ENCODE measurements at regions not wholly inside any gene's neighbourhood (a gene's known extent, or its start where the extent isn't known, plus 50 kb on each side); places are given as distances from the start of the nearest gene placed in this dataset.
A peak's percentile ranks its signal among the peaks of the same experiment; 100 is the strongest.
"Not testable (repeated sequence)": the region's sequence is repeated elsewhere in the genome, so short reads cannot be mapped to it uniquely, and the experiment has no call there.

DNA sequence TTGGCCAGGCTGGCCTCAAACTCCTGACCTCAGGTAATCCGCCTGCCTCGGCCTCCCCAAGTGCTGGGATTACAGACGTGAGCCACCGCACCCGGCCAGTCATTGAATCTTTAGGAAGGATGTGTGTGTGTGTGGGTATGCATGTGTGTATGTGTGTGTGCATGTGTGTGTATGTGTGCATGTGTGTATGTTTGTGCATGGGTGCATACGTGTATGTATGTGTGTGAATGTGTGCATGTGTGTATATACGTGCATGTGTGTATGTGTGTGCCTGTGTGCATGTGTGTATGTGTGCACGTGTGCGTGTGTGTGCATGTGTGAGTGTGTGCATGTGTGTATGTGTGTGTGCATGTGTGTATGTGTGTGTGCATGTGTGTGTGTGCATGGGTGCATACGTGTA, 120.1 kb upstream of the SHH start:
- DNase-seq, result not testable (repeated sequence)

DNA sequence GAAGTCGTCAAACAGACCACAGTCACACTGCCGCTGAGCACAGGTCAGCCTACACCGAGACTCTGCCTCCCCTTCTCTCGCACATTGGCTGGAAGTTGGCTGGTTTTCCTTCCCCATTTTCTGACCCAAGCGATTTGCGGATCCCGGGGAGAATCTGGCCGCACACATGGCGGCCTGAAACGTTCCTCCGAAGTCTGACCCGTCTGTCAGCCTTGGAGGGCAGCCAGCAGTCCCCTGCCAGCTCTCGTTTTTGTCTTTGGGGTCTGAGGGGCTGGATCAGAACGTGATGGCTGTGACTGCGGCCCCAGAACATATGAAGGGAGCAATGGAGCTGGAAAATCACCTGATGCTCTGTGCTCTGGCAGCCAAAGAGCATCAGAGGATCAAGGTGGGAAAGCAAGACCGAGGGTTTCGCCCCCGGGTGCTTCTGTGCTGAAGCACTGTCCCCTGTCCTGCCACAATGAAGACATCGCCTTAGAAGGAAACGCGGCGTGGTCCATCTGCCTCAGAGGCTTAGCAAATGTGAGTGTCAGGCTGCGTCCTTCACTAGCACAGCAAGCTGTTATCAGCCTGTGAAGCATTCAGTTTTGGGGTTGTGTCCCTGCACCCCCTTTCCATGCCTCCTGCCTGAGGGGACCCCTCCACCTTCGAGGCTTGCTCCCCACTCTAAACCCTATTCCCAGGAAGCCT, 119.3 kb upstream of the SHH start:
- no peak for DNase-seq

- no peak for DNase-seq
Observed at GRCh38 chr7:155930527-155930926, 118.3 kb upstream of the SHH start.

DNA sequence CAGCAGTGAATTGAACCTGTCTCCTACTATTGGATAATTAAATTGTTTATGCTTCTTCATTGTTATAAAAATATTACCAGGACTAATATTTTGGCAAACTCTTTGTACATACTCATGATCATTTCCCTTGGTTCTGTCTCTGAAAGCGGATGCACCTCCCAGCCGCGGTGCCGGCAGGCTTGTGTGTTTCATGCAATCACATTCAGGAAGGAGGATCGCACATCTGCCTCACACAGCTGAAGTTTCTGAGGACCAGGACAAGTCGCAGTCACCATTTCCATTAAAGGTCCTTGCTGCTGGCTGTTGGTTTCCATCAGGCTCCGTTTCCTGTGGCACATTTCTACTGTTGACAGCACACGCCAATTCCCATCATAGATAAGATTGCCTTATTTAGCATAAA, 117.8 kb upstream of the SHH start:
- no peak for DNase-seq

DNA sequence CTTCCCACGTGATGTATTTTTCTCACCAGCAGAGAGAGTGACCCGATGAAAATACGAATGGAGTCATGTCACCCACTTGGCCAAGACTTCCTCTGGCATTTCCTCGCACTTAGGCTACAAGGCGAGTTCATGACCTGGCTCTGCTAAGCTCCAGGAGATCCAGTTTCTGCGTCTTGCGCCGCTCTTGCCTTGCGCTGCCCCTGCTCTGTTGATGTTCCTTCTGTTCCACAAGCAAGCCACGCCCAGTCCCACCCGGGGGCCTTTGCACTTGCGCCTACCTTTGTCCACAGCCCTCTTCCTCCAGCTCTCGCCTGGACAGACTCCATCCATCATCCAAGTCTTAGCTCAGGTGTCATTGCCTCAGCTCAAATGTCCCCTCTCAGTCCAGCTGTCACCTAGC, 116.3 kb upstream of the SHH start:
- DNase-seq, result no peak

- no peak for DNase-seq
Observed at GRCh38 chr7:155927905-155928304, 115.6 kb upstream of the SHH start.

DNA sequence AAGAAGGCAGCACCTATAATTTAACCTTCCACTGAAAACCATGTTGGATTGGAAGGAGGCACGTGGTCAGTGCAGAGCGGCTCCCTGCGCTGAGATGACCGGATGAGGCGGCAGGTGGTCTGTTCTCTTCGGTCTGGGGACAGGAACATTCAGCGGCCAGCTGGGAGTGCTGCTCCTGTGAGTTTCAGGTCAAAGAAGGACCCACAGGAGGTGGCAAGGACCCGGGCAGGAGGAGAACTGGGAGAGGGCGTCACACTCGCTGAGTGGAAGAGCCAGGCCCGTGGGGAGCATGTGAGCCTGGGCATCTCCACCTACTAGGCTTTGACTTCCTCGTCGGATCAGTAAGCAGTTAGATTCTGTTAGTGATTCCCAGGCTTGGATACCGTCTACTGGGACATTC, 113.4 kb upstream of the SHH start:
- DNase-seq, result no peak

DNA sequence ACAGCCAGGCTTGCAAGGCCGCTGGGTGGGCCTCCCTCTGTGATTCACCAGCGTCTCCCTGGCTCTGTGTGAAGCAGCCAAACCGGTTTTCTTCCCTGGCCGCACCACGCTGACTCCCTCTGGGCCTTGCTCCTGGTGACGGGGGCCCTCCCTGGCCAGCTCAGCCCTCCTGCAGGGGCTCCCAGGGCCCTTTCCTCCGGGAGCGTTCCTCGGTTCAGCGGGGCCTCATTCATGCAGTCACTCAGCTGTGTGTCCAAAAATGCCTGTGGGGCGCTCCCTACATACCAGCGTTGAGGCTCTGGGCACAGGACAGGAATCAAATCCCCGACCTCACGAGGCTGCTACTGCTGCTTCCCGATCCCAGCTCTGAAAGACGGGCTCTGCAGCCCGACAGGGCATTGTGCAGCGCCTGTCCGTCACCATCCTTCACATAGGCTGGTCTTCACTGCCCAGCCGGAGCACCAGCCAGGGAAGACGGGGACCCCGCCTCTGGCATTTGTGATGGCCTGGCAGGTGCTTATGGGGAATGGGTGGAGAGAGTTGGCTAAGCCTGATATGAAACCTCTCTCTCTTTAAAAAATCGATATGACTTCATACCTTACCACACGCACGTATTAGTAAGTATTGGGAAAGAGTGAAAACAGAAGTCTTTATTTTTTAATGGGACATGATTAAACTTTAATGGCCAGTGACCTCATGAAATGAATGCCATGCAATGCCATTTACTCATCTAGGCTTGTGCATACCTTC, 110.0 kb upstream of the SHH start:
- no peak for DNase-seq

DNA sequence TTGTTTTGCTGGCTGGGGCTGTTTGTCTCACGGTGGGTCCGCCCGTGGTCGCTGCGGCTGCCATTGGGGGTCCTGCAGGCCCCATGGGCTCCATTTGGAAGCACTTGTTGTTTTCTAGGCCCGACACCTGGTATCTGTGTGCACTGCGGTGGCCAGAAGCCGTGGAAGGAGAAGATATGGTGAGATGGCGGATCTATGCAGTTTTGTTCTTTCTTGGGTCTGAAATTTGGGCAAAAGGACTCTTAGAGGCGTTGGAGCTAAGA, 109.5 kb upstream of the SHH start:
- DNase-seq, result no peak

GRCh38 chr7:155921086-155921803, 109.0 kb upstream of the SHH start:
- no peak for DNase-seq

- no peak for DNase-seq
Observed at GRCh38 chr7:155920068-155920461, 107.8 kb upstream of the SHH start.

GRCh38 chr7:155919391-155920067, 107.3 kb upstream of the SHH start:
- peak; percentile 48 for DNase-seq

DNA sequence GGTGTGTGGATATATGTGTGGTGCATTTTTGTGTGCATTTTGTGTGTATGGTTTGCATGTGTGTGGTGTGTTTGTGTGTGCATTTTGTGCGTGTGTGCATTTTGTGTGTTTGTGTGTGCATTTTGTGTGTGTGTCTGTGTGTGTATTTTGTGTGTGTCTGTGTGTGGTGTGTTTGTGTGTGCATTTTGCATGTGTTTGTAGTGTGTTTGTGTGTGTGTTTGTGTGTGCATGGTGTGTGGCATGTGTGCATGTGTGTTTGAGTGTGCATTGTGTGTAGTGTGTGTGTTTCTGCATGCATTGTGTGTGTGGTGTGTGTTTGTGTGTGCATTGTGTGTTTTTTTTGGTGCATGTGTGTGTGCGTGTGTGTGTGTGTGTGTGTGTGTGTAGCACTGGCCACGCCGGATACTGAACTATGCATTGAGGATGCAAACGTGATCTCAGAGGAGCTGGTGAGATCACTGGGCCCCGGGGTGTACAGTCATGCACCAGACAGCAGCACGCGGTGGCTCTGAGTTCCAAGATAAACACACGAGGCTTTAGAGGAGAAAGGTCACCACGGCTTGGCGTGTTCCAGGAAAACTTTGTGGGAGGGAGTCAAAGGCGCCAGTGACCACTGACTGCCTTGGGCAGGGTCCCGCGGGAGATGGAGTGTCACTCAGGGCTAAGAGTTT, 106.6 kb upstream of the SHH start:
- DNase-seq, result peak; percentile 92

DNA sequence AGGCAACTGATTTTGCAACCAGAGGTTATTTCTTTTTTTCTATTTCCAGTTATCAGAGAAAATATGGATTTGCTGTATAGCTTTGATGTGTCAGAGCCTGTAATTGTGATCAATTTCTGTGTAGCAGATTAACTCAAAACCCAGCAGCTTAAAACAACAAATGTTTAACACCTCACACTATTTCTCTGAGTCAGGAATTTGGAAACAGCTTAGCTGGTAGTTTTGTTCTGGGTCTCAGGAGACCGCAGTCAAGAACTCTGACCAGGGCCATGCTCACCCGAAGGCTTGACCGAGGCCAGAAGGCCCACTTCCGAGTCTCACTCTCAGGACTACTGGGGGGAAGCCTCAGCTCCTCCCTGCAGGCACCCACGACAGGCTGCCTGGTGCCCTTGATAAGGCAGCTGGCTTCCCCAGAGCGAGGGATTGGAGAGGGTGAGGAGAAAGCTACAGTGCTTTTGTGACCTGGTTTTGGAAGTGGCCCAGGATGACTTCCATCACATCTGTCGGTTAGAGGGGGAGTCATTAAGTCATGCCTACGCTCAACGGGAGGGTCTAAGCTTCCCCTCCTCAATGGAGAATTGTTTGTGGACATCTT, 105.7 kb upstream of the SHH start:
- DNase-seq, result no peak

DNA sequence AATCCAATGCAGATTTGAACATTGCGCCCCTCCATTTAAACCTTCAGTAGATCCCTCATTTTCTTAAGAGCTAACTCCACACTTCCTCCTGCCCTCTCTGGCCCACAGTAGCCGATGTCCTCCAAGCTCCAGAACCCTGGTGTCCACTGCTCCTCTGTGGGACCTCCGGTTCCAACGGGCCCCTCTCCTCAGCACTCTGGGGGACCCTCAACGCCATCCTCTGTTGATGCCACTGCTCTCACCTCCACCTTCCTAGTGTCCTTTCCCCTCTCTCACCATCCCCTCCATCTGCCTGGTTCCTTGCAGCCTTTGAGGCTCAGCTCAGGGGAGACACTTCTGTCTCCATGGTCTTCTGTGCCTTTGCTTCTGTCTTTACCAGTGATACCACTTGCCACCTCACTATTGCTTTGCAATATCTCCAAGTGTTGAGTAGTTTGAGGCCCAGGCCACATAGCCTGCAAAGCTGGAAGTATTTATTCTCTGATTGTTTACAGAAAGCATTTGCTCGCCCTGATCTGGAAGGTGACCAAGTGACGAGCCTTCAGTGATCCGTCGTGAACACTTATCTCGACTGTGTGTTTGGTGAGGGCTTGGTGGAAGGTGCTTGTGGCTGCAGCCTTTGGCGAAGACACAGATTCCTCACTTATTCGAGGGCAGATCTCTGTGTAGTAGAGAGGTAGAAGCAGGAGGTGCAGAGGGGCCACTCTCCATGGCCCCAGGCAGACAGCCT, 104.8 kb upstream of the SHH start:
- no peak for DNase-seq

GRCh38 chr7:155914341-155914740, 102.1 kb upstream of the SHH start:
- DNase-seq, result no peak

DNA sequence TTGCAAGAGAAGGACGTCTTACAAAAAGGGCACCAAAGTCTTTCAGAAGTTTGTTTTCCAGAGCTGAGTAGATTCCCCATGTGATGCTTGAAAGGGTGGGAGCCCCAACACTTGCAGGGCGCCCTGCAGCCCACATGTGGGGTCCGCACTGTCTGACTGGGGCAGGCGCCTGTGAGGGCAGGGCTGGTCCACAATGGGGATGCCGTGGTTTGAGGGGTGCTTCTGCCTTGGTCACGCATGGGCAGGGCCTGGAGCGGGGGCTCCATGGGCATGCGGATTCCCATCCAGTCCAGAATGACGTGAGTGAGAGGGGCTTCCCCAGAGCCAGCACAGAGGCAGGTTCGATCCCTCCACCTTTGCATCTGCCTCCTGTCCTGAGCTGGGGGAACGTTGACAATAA, 101.5 kb upstream of the SHH start:
- no peak for DNase-seq

GRCh38 chr7:155913291-155913690, 101.0 kb upstream of the SHH start:
- no peak for DNase-seq

DNA sequence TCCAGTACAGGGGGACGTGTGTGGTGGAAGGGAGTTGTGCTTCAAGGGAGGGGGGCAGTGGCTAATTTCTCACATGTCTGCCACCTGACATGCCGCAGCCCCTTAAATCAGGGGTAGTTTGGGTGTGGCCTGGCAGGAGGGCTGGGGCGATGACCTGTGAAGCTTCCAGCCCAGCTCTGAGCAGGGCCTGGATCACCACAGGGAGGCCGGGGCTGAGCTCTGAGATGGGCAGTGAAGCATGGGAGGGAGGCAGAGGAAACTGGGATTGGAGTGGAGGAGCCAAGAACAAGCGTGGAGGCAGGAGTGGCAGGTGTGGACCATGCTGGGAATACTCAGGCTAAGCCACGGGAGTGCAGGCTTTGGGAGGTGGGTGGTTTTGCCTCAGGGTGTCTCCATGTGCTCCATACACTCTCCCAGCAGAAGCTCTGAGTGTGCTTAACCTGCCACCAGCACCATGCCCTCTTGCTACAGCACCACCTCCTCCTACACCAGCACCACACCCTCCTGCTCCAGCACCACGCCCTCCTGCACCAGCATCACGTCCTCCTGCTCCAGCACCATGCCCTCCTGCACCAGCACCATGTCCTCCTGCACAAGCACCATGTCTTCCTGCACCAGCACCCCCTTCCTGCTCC, 99.3 kb upstream of the SHH start:
- no peak for DNase-seq

DNA sequence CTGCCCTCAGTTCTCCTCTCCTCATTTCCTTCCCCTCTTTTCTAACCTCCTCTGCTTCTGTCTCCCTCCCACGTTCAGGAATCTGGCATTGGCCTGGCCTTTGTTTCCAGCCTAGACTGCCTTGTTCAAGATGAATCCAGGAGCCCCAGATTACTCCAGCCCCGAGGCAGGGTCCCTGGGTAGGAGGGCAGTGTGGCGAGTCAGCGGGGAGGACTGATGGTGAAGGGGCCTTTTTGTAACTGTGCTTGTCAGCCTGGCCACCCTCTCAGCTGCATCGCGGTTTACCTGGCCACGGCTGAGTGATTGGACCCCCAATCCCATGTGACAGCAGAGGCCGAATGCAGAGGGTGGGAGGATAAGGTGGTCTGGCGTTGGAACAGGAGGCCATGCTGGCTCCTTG, 96.1 kb upstream of the SHH start:
- no peak for DNase-seq

GRCh38 chr7:155907450-155908200, 95.4 kb upstream of the SHH start:
- DNase-seq, result no peak

Measured in T1000 (cell line).